ENCODE measurements at regions not wholly inside any gene's neighbourhood (a gene's known extent, or its start where the extent isn't known, plus 50 kb on each side); places are given as distances from the start of the nearest gene placed in this dataset.

DNA sequence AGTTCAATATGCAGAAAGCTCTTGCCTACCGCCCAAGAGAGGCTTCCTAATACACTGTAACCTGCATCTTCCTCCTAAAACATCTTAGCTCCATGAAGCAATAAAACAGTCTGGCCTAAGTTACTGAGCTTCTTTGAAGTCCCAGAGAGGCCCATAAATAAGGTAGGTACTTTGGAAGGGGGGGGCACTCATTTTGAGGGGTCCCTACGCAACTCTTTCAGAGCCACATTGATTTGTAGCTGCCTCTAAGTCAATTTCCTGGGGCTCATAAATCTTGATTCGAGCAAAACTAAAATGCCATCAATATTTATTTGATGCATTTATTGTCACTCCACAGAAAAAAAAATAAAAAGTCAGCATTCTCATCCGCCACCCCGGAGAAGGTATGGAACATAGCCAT, 60.4 kb upstream of the SIX2 start:
- no peak for TF ChIP-seq EZH2 (IDR thresholded peaks at IDR 0.05; ENCODE audit: low read length, unreplicated experiment)
- TF ChIP-seq, protein P1, sequence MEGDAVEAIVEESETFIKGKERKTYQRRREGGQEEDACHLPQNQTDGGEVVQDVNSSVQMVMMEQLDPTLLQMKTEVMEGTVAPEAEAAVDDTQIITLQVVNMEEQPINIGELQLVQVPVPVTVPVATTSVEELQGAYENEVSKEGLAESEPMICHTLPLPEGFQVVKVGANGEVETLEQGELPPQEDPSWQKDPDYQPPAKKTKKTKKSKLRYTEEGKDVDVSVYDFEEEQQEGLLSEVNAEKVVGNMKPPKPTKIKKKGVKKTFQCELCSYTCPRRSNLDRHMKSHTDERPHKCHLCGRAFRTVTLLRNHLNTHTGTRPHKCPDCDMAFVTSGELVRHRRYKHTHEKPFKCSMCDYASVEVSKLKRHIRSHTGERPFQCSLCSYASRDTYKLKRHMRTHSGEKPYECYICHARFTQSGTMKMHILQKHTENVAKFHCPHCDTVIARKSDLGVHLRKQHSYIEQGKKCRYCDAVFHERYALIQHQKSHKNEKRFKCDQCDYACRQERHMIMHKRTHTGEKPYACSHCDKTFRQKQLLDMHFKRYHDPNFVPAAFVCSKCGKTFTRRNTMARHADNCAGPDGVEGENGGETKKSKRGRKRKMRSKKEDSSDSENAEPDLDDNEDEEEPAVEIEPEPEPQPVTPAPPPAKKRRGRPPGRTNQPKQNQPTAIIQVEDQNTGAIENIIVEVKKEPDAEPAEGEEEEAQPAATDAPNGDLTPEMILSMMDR (conservative IDR thresholded peaks at IDR 0.05; ENCODE audit: low read depth, low read length), result no peak
- TF ChIP-seq EZH2phosphoT487 (IDR thresholded peaks at IDR 0.05; ENCODE audit: borderline replicate concordance, low read length), result no peak
